K562 (cell line): ENCODE measurements at regions not wholly inside any gene's neighbourhood (a gene's known extent, or its start where the extent isn't known, plus 50 kb on each side); places are given as distances from the start of the nearest gene placed in this dataset.

ENCODE experiments used
- ATF7 ChIP-seq: fragments of 450-650 bp; IDR thresholded peaks from 2 replicates; pipeline ENCODE4 v1.7.1; 2014; ENCODE audit warnings: mild to moderate bottlenecking, moderate library complexity
- CBX1 ChIP-seq: sonication (generic); IDR thresholded peaks from 2 replicates; pipeline ENCODE4 v1.6.1; 2016; ENCODE audit warnings: antibody characterized with exemption, low read depth, mild to moderate bottlenecking
- GTF2A2 ChIP-seq: IDR thresholded peaks from 2 replicates; pipeline ENCODE4 v1.6.1; 2016; ENCODE audit warnings: mild to moderate bottlenecking, missing genetic modification characterization, missing compliant biosample characterization
- HMGN3 ChIP-seq: IDR thresholded peaks from 2 replicates; pipeline ENCODE4 v1.6.1; 2011; ENCODE audit warnings: borderline replicate concordance, low read depth, mild to moderate bottlenecking, mixed read lengths, low read length; ENCODE audit not compliant: insufficient read length; ENCODE audit errors: extremely low read depth
- RAD21 ChIP-seq, 2 experiments: fragments of 250-450 bp in 1 of 2; fragments of 450-650 bp in 1 of 2; sonication (Bioruptor Pico) in 1 of 2; formaldehyde crosslinking in 1 of 2; IDR thresholded peaks in 1 of 2; conservative IDR thresholded peaks in 1 of 2; 2 replicates each; pipeline versions ENCODE4 v1.4.0 to v1.8.0; 2020 to 2022; ENCODE audit warnings: mild to moderate bottlenecking in 2 of 2, moderate library complexity in 1 of 2
- RAD51 ChIP-seq: fragments of 450-650 bp; IDR thresholded peaks from 2 replicates; pipeline ENCODE4 v1.7.1; 2016; ENCODE audit warnings: low read depth, mild to moderate bottlenecking, borderline replicate concordance
- RBM25 ChIP-seq: fragments of 200-400 bp; formaldehyde crosslinking; IDR thresholded peaks from 2 replicates; pipeline ENCODE4 v1.6.1; 2018; ENCODE audit warnings: low read length, low read depth, moderate library complexity; ENCODE audit not compliant: severe bottlenecking
- ZNF24 ChIP-seq: fragments of 450-650 bp; IDR thresholded peaks from 2 replicates; pipeline ENCODE4 v1.6.1; 2016
- TF ChIP-seq, protein P1 (sequence below): fragments of 450-650 bp; IDR thresholded peaks from 2 replicates; pipeline ENCODE4 v1.6.1; 2017; ENCODE audit warnings: antibody characterized with exemption, mild to moderate bottlenecking
- TF ChIP-seq, protein P2 (sequence below), 2 experiments: fragments of 450-650 bp; IDR thresholded peaks; 2 replicates each; pipeline ENCODE4 v1.6.1; 2016; ENCODE audit warnings: mild to moderate bottlenecking in 2 of 2, borderline replicate concordance in 1 of 2, low read depth in 1 of 2, moderate library complexity in 1 of 2
- TF ChIP-seq, protein P3 (sequence below): fragments of 450-650 bp; formaldehyde crosslinking; IDR thresholded peaks from 2 replicates; pipeline ENCODE4 v1.4.0; 2020; ENCODE audit warnings: mild to moderate bottlenecking, mixed read lengths

DNA sequence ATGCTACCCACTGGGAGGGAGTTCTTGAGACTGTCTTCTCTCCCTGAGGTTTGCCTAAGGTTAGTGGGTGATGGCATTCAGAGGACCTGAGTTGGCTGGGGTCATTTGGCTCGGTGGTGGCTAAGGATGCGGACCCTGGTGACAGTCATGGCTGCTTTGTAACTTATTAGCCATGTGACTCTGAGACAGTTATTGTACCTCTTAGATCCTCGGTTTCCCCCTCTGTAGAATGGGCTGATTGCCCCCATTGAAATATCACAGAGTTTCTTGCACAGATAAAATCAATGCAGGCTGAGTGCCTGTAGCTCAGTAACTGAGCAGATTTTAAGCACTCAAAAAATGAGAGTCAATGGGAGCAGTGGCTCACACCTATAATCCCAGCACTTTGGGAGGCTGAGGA is 96.7 kb upstream of the MED13L start (continued):
- TF ChIP-seq ZNF24 (no peak), RAD51 (no peak), ATF7 (no peak), GTF2A2 (tag) (no peak), CBX1 (peak; percentile 73; the same call in 1 of the 2 replicates), RBM25 (peak; percentile 85), RAD21 (CRISPR knock-in tag; conservative IDR thresholded peaks at IDR 0.05 in 1 of 2, IDR thresholded peaks at IDR 0.05 in 1 of 2) (no peak), HMGN3 (no peak)
- TF ChIP-seq, protein P1, sequence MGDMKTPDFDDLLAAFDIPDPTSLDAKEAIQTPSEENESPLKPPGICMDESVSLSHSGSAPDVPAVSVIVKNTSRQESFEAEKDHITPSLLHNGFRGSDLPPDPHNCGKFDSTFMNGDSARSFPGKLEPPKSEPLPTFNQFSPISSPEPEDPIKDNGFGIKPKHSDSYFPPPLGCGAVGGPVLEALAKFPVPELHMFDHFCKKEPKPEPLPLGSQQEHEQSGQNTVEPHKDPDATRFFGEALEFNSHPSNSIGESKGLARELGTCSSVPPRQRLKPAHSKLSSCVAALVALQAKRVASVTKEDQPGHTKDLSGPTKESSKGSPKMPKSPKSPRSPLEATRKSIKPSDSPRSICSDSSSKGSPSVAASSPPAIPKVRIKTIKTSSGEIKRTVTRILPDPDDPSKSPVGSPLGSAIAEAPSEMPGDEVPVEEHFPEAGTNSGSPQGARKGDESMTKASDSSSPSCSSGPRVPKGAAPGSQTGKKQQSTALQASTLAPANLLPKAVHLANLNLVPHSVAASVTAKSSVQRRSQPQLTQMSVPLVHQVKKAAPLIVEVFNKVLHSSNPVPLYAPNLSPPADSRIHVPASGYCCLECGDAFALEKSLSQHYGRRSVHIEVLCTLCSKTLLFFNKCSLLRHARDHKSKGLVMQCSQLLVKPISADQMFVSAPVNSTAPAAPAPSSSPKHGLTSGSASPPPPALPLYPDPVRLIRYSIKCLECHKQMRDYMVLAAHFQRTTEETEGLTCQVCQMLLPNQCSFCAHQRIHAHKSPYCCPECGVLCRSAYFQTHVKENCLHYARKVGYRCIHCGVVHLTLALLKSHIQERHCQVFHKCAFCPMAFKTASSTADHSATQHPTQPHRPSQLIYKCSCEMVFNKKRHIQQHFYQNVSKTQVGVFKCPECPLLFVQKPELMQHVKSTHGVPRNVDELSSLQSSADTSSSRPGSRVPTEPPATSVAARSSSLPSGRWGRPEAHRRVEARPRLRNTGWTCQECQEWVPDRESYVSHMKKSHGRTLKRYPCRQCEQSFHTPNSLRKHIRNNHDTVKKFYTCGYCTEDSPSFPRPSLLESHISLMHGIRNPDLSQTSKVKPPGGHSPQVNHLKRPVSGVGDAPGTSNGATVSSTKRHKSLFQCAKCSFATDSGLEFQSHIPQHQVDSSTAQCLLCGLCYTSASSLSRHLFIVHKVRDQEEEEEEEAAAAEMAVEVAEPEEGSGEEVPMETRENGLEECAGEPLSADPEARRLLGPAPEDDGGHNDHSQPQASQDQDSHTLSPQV, result no peak
- TF ChIP-seq, protein P2, sequence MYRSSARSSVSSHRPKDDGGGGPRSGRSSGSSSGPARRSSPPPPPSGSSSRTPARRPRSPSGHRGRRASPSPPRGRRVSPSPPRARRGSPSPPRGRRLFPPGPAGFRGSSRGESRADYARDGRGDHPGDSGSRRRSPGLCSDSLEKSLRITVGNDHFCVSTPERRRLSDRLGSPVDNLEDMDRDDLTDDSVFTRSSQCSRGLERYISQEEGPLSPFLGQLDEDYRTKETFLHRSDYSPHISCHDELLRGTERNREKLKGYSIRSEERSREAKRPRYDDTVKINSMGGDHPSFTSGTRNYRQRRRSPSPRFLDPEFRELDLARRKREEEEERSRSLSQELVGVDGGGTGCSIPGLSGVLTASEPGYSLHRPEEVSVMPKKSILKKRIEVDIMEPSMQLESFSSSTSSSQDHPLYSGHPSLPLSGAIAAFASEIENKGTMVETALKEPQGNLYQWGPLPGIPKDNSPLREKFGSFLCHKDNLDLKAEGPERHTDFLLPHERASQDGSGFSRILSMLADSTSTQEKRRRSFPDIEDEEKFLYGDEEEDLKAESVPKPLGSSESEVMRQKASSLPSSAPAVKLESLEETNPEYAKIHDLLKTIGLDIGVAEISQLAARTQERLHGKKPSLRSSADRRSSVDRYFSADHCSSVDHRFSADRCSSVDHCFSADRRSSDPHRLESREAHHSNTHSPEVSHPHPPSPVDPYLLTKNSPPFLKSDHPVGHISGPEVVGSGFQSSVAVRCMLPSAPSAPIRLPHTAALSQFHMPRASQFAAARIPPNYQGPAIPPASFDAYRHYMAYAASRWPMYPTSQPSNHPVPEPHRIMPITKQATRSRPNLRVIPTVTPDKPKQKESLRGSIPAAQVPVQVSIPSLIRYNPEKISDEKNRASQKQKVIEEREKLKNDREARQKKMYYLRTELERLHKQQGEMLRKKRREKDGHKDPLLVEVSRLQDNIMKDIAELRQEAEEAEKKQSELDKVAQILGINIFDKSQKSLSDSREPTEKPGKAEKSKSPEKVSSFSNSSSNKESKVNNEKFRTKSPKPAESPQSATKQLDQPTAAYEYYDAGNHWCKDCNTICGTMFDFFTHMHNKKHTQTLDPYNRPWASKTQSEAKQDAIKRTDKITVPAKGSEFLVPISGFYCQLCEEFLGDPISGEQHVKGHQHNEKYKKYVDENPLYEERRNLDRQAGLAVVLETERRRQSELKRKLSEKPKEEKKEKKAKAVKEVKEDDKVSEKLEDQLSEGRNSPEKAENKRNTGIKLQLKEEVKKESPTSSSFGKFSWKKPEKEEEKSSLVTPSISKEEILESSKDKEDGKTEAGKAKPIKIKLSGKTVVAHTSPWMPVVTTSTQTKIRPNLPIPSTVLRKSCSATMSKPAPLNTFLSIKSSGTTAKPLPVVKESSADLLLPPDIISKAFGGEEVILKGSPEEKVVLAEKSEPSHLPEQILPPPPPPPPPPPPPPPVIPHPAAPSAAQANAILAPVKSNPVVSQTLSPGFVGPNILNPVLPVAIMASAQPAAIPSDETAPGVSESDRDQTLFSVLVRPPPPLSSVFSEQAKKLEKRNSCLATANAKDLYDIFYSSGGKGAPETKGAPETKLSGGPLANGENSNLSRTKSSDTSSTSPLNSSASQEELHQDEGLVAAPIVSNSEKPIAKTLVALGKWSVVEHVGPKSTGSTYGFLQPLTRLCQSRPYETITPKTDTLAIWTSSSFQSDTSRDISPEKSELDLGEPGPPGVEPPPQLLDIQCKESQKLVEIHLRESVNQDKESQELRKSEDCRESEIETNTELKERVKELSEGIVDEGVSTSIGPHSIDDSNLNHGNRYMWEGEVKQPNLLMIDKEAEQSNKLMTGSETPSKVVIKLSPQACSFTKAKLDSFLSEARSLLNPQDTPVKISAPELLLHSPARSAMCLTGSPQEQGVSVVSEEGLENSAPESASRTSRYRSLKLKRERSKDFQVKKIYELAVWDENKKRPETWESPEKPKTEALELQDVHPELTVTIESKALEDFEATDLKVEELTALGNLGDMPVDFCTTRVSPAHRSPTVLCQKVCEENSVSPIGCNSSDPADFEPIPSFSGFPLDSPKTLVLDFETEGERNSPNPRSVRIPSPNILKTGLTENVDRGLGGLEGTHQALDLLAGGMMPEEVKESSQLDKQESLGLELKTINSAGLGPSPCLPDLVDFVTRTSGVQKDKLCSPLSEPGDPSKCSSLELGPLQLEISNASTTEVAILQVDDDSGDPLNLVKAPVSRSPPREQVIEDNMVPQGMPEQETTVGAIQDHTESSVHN (IDR thresholded peaks at IDR 0.05; ENCODE audit: borderline replicate concordance in 1 of 2, low read depth in 1 of 2), result no peak
- TF ChIP-seq, protein P3, sequence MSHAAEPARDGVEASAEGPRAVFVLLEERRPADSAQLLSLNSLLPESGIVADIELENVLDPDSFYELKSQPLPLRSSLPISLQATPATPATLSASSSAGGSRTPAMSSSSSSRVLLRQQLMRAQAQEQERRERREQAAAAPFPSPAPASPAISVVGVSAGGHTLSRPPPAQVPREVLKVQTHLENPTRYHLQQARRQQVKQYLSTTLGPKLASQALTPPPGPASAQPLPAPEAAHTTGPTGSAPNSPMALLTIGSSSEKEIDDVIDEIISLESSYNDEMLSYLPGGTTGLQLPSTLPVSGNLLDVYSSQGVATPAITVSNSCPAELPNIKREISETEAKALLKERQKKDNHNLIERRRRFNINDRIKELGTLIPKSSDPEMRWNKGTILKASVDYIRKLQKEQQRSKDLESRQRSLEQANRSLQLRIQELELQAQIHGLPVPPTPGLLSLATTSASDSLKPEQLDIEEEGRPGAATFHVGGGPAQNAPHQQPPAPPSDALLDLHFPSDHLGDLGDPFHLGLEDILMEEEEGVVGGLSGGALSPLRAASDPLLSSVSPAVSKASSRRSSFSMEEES (CRISPR knock-in tag), result no peak
